HG02981 (cell line): ENCODE measurements at regions not wholly inside any gene's neighbourhood (a gene's known extent, or its start where the extent isn't known, plus 50 kb on each side); places are given as distances from the start of the nearest gene placed in this dataset.

Source experiments
- ATAC-seq: cut with Tn5 transposase; IDR thresholded peaks from one replicate; pipeline ENCODE4 v1.9.1; 2021; ENCODE audit warnings: mild to moderate bottlenecking, moderate library complexity; ENCODE audit not compliant: unreplicated experiment

DNA sequence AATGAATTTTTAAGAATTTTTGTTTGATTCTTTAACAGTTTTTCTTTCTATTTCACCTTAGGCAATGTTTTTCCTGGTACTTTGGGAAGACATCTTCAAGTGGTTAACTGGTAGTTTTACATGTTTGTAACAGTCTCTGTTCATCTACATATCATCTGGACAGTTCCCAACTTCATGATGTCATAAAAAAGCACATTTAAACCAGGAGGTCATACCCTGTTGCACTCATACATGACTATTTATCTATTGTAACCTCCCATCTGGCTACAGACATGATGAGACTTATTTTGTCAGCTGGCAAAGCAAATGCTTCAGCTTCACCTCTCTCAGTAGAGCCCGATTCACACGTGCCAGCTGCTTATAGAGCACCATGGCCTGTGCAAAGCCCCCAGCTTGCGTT lies 99.8 kb upstream of the YPEL5 start:
- no peak for ATAC-seq

DNA sequence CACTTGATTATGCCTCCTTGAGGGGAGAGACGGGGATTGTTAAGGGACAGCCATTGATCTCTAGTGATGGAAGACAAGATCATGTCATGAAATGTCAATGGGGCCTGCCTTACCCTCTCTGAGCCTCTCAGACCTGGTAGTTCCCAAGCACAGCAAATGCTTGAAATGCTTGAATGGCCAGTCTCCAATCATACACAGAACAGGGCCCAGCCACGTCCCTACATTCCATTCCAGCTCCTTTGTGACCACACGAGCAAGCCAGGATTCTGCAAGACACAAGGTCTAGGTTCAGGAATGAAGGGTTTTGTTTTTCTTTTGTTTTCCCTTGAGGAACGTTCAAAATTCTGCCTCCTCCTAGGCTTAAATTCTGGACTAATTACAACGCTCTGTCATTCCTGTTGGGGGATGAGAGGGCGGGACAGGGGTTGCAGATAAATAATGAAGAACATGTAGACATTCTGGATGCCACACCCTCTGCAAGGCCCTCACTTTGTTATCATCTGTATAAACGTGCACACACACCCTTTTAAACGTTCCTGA lies 98.1 kb upstream of the YPEL5 start:
- ATAC-seq, result no peak

- ATAC-seq, result no peak
These were observed 91.3 kb upstream of the YPEL5 start for GRCh38 chr2:30055548-30055947.

DNA sequence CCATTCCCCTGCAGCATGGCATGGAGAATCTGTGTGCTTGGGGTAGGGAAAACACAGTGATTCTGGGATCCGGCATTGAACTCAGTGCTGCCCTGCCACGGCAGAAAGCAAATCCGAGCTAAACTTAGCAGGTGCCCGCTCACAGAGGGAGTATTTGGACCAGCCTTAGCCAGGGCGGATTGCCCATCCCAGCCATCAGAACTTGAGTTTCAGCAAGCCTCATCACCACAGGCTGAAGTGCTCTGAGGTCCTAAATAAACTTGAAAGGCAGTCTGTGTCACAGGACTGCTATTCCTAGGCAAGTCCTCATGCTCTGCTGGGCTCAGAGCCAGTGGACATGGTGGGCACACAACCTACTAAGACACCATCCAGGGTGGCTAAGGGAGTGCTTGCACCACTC lies 86.2 kb upstream of the YPEL5 start:
- ATAC-seq, result no peak

DNA sequence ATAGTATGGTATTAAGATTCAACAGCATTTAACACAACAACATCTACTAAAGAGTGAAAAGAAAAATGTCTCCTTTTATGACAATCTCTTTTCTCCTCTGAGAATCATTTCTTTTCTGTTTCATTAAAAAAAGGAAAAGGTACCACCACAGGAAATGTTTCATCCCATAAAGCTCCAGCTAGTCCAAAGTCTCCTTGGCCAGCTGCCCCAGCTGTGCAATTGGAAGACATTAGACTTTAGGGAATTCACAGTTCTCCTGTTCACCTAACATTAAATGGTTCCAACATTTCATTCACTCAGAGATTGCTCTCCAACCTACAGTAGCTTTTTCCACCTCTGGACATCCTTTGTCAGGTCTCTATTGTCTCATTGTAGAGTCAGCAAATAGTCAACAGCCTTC lies 78.7 kb upstream of the YPEL5 start:
- no peak for ATAC-seq

DNA sequence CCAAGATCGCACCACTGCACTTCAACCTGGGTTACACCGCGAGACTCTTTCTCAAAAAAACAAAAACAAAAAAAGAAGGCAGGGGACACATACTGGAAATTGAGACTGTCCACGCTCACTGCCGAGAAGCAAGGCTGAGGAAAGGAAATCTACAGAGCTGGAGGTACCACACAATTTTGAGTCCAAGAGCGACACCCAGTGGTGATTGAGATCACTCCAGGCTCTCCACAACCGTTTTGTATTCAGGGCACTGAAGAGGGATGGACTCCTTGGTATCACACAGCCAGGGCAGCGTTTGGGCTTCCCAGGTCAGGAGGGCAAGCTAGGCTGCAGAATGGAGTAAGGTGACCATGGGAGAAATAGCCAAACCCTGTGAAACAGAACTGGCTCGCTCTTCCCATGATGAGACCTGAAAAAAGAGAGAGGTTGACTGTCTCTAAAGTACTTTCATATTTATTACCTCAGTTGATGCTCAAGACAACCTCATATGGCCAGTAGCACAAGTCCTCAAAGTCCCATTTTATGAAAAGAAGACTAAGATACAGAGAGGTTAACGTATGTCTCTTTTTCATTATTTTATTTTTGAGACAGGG lies 74.5 kb upstream of the YPEL5 start:
- ATAC-seq, result peak; percentile 88

DNA sequence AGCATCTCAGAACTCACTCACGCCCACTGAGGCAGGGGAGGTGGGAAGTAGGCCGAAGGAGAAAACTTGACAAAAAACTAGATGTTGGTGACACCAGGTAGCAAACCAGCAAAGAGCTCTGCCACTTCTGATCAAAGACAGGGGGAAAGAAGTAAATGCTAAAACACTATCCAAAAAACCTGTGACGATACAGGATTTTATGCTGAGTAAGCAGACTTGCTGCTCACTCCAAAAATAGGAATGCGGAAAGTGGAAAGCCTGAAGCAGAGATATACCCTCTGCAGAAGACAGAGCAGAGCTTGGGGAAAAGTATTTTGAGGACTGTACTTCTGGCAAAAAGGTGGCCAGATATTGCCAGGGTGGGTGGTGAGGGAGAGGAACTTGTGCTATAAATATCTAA lies 73.3 kb upstream of the YPEL5 start:
- no peak for ATAC-seq

- no peak for ATAC-seq
These were observed 72.8 kb upstream of the YPEL5 start for GRCh38 chr2:30074023-30074422.

DNA sequence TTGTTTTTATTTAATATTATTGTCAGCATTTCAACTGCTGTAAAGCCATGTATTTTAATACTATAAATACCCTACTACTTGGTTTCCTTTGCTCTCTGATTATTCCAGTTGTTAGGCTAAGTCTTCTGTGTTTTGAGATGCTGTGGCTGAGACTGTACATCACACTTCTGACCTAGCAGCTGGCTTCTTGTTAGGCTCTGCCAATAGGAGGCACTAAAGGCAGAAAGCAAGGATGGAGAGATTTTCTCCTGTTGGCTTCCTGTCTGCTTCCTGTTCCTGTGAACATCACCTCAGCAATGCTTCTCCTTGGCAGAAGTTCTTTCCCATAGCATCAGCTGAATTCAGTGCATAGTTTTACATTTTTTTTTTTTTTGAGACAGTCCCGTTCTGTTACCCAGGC lies 68.3 kb upstream of the YPEL5 start:
- ATAC-seq, result no peak

DNA sequence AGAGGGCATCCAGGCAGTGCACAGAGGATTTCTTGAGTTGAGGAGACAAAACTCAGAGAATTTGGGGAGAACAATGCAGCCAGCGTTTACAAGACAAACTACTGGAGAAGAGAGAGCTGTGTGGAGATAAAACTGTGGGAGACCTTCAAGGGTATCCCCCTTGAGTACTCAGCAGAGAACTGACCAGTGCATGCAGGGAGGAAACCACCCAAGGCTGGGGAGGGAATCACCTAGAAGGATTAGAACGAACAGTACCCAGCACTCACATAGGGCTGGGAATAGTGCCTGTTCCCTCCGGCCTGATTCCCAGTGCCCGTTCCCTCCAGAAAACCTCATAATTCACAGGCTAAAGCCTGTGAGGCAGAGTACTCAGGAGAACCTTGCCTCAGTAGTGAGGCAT lies 61.9 kb upstream of the YPEL5 start:
- no peak for ATAC-seq

- ATAC-seq, result no peak
These were observed 57.6 kb upstream of the YPEL5 start for GRCh38 chr2:30089171-30089570.

DNA sequence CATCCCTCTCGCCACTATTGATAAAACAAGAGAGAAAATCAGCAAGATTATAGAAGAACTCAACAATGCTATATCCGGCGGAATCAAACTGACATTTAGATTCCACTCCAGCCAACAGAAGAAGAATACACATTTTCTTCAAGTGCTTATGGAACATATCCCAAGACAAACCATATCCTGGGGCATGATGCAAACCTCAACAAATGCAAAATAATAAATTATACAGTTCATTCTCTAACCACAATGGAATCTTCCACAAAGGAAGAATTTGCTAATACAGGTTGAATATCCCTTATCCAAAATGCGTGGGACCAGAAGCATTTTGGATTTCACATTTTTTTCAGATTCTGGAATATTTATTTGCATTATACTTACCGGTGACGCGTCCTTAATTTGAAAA lies 51.4 kb upstream of the YPEL5 start:
- ATAC-seq, result no peak

GRCh38 chr2:30096451-30096850 lies 50.4 kb upstream of the YPEL5 start:
- no peak for ATAC-seq
